ENCODE measurements at regions not wholly inside any gene's neighbourhood (a gene's known extent, or its start where the extent isn't known, plus 50 kb on each side); places are given as distances from the start of the nearest gene placed in this dataset.

GRCh38 chr18:70499218-70499691, 210.4 kb downstream of the SOCS6 start:
- H3K27me3 Mint-ChIP-seq (ENCODE audit: low read depth) = no peaks in the 10 kb centered on the region
- H3K27ac Mint-ChIP-seq = no peak overlapping the region
- H3K4me3 Mint-ChIP-seq (ENCODE audit: low read depth) = no peak overlapping the region
- DNase-seq (ENCODE audit: low spot score) = no peak
- intact Hi-C loops (cut with micrococcal nuclease) = no loop called here
- no peaks in the 10 kb centered on the region for H3K9me3 Mint-ChIP-seq
- no peaks in the 10 kb centered on the region for H3K4me1 Mint-ChIP-seq (ENCODE audit: low read depth)
- H3K36me3 Mint-ChIP-seq (ENCODE audit: low read depth) = no peaks in the 10 kb centered on the region

- Mint-ChIP-seq H3K27me3 (ENCODE audit: low read depth) (no peaks in the 10 kb centered on the region), H3K4me3 (ENCODE audit: low read depth) (no peak overlapping the region), H3K36me3 (ENCODE audit: low read depth) (no peaks in the 10 kb centered on the region), H3K27ac (no peak overlapping the region), H3K9me3 (no peaks in the 10 kb centered on the region), H3K4me1 (ENCODE audit: low read depth) (no peaks in the 10 kb centered on the region)
- DNase-seq (ENCODE audit: low spot score) = no peak
- intact Hi-C loops (cut with micrococcal nuclease) = no loop called here
Measured at GRCh38 chr18:70496353-70497294, 207.8 kb downstream of the SOCS6 start.

GRCh38 chr18:70494524-70494923, 205.7 kb downstream of the SOCS6 start:
- Mint-ChIP-seq H3K36me3 (ENCODE audit: low read depth) (no peaks in the 10 kb centered on the region), H3K9me3 (no peaks in the 10 kb centered on the region), H3K4me1 (ENCODE audit: low read depth) (no peaks in the 10 kb centered on the region), H3K27me3 (ENCODE audit: low read depth) (peaks cover 2% of the 10 kb centered on the region), H3K27ac (no peak overlapping the region), H3K4me3 (ENCODE audit: low read depth) (no peak overlapping the region)
- no peak for DNase-seq (ENCODE audit: low spot score)
- intact Hi-C loops (cut with micrococcal nuclease) = no loop called here

- no peak overlapping the region for H3K4me3 Mint-ChIP-seq (ENCODE audit: low read depth)
- H3K27ac Mint-ChIP-seq = no peak overlapping the region
- H3K4me1 Mint-ChIP-seq (ENCODE audit: low read depth) = no peaks in the 10 kb centered on the region
- H3K9me3 Mint-ChIP-seq = no peaks in the 10 kb centered on the region
- peaks cover 2% of the 10 kb centered on the region for H3K27me3 Mint-ChIP-seq (ENCODE audit: low read depth)
- intact Hi-C loops (cut with micrococcal nuclease) = no loop called here
- no peaks in the 10 kb centered on the region for H3K36me3 Mint-ChIP-seq (ENCODE audit: low read depth)
- no peak for DNase-seq (ENCODE audit: low spot score)
Measured at GRCh38 chr18:70493461-70493860, 204.6 kb downstream of the SOCS6 start.

- H3K27me3 Mint-ChIP-seq (ENCODE audit: low read depth) = peaks cover 2% of the 10 kb centered on the region
- intact Hi-C loops (cut with micrococcal nuclease) = no loop called here
- H3K4me1 Mint-ChIP-seq (ENCODE audit: low read depth) = no peaks in the 10 kb centered on the region
Measured at GRCh38 chr18:70491734-70492348, 203.0 kb downstream of the SOCS6 start.

GRCh38 chr18:70489986-70490933, 201.4 kb downstream of the SOCS6 start:
- DNase-seq (ENCODE audit: low spot score) = no peak

More at GRCh38 chr18:70491734-70492348, 203.0 kb downstream of the SOCS6 start:
- Mint-ChIP-seq H3K27ac (no peak overlapping the region), H3K9me3 (no peaks in the 10 kb centered on the region), H3K36me3 (ENCODE audit: low read depth) (no peaks in the 10 kb centered on the region), H3K4me3 (ENCODE audit: low read depth) (no peak overlapping the region)
- DNase-seq (ENCODE audit: low spot score) = no peak

GRCh38 chr18:70489571-70489970, 200.7 kb downstream of the SOCS6 start:
- no peak overlapping the region for H3K27ac Mint-ChIP-seq
- DNase-seq (ENCODE audit: low spot score) = no peak

More at GRCh38 chr18:70489986-70490933, 201.4 kb downstream of the SOCS6 start:
- H3K9me3 Mint-ChIP-seq = no peaks in the 10 kb centered on the region
- intact Hi-C loops (cut with micrococcal nuclease) = no loop called here
- peaks cover 2% of the 10 kb centered on the region for H3K27me3 Mint-ChIP-seq (ENCODE audit: low read depth)
- H3K27ac Mint-ChIP-seq = no peak overlapping the region
- H3K36me3 Mint-ChIP-seq (ENCODE audit: low read depth) = no peaks in the 10 kb centered on the region
- H3K4me1 Mint-ChIP-seq (ENCODE audit: low read depth) = no peaks in the 10 kb centered on the region
- no peak overlapping the region for H3K4me3 Mint-ChIP-seq (ENCODE audit: low read depth)

GRCh38 chr18:70469916-70470315, 181.1 kb downstream of the SOCS6 start:
- Mint-ChIP-seq H3K27ac (no peak overlapping the region), H3K4me1 (ENCODE audit: low read depth) (no peaks in the 10 kb centered on the region), H3K36me3 (ENCODE audit: low read depth) (no peaks in the 10 kb centered on the region), H3K4me3 (ENCODE audit: low read depth) (no peak overlapping the region), H3K9me3 (no peaks in the 10 kb centered on the region), H3K27me3 (ENCODE audit: low read depth) (no peaks in the 10 kb centered on the region)
- no peak for DNase-seq (ENCODE audit: low spot score)
- intact Hi-C loops (cut with micrococcal nuclease) = no loop called here

More at GRCh38 chr18:70489571-70489970, 200.7 kb downstream of the SOCS6 start:
- no peaks in the 10 kb centered on the region for H3K4me1 Mint-ChIP-seq (ENCODE audit: low read depth)
- H3K27me3 Mint-ChIP-seq (ENCODE audit: low read depth) = peaks cover 2% of the 10 kb centered on the region
- H3K36me3 Mint-ChIP-seq (ENCODE audit: low read depth) = no peaks in the 10 kb centered on the region
- intact Hi-C loops (cut with micrococcal nuclease) = no loop called here
- no peaks in the 10 kb centered on the region for H3K9me3 Mint-ChIP-seq
- H3K4me3 Mint-ChIP-seq (ENCODE audit: low read depth) = no peak overlapping the region

GRCh38 chr18:70468861-70469547, 180.2 kb downstream of the SOCS6 start:
- peaks cover 5% of the 10 kb centered on the region for H3K27me3 Mint-ChIP-seq (ENCODE audit: low read depth)
- no peaks in the 10 kb centered on the region for H3K36me3 Mint-ChIP-seq (ENCODE audit: low read depth)
- no peak overlapping the region for H3K27ac Mint-ChIP-seq
- DNase-seq (ENCODE audit: low spot score) = no peak
- no peak overlapping the region for H3K4me3 Mint-ChIP-seq (ENCODE audit: low read depth)
- intact Hi-C loops (cut with micrococcal nuclease) = no loop called here
- peaks cover 3% of the 10 kb centered on the region for H3K4me1 Mint-ChIP-seq (ENCODE audit: low read depth)
- H3K9me3 Mint-ChIP-seq = no peaks in the 10 kb centered on the region

- DNase-seq (ENCODE audit: low spot score) = no peak
- Mint-ChIP-seq H3K27ac (no peak overlapping the region), H3K4me1 (ENCODE audit: low read depth) (peaks cover 3% of the 10 kb centered on the region), H3K36me3 (ENCODE audit: low read depth) (no peaks in the 10 kb centered on the region), H3K4me3 (ENCODE audit: low read depth) (peak overlapping the region; percentile 45), H3K9me3 (no peaks in the 10 kb centered on the region), H3K27me3 (ENCODE audit: low read depth) (peaks cover 19% of the 10 kb centered on the region)
- intact Hi-C loops (cut with micrococcal nuclease) = no loop called here
Measured at GRCh38 chr18:70464343-70465114, 175.7 kb downstream of the SOCS6 start.

- H3K4me3 Mint-ChIP-seq (ENCODE audit: low read depth) = no peak overlapping the region
- no peaks in the 10 kb centered on the region for H3K36me3 Mint-ChIP-seq (ENCODE audit: low read depth)
- H3K27me3 Mint-ChIP-seq (ENCODE audit: low read depth) = peaks cover 21% of the 10 kb centered on the region
- DNase-seq (ENCODE audit: low spot score) = no peak
- intact Hi-C loops (cut with micrococcal nuclease) = no loop called here
- H3K27ac Mint-ChIP-seq = no peak overlapping the region
- H3K4me1 Mint-ChIP-seq (ENCODE audit: low read depth) = peaks cover 3% of the 10 kb centered on the region
- H3K9me3 Mint-ChIP-seq = no peaks in the 10 kb centered on the region
Measured at GRCh38 chr18:70463085-70463484, 174.2 kb downstream of the SOCS6 start.

Data from activated T-helper 2 cell treated with anti-CD3 and anti-CD28 coated beads, Interferon-gamma antibody, Interleukin-2, Interleukin-4, amounts not matched to agents 10 μg/mL and 5 μg/mL and 100 μg/mL, durations not matched to agents 14 hours and 24 hours and 36 hours (primary cell).